ENCODE measurements at regions not wholly inside any gene's neighbourhood (a gene's known extent, or its start where the extent isn't known, plus 50 kb on each side); places are given as distances from the start of the nearest gene placed in this dataset.

- in situ Hi-C loops (cut with MboI; ENCODE audit: low sequenced_read_pairs, unreplicated experiment), result loop anchor here (5.0 kb wide), 1 partner anchor 183 kb away; no protein-coding TSS in a partner anchor
- DNase-seq (ENCODE audit: low spot score), result peak; percentile 53
- peak; percentile 17 for TF ChIP-seq CTCF (IDR thresholded peaks at IDR 0.05; ENCODE audit: borderline replicate concordance, control extremely low read depth, extremely low read depth, insufficient read depth, missing control alignments)
These were observed 69.0 kb upstream of the GRAMD2B start for GRCh38 chr5:126354012-126354857.

GRCh38 chr5:126354858-126355731 lies 68.1 kb upstream of the GRAMD2B start:
- no peak for TF ChIP-seq CTCF (IDR thresholded peaks at IDR 0.05; ENCODE audit: borderline replicate concordance, control extremely low read depth, extremely low read depth, insufficient read depth, missing control alignments)
- in situ Hi-C loops (cut with MboI; ENCODE audit: low sequenced_read_pairs, unreplicated experiment), result loop anchor here (5.0 kb wide), 1 partner anchor 182 kb away; no protein-coding TSS in a partner anchor

GRCh38 chr5:126355940-126356339 lies 67.3 kb upstream of the GRAMD2B start:
- TF ChIP-seq CTCF (IDR thresholded peaks at IDR 0.05; ENCODE audit: borderline replicate concordance, control extremely low read depth, extremely low read depth, insufficient read depth, missing control alignments), result no peak
- DNase-seq (ENCODE audit: low spot score), result no peak
- in situ Hi-C loops (cut with MboI; ENCODE audit: low sequenced_read_pairs, unreplicated experiment), result no loop called here

More at GRCh38 chr5:126354858-126355731, 68.1 kb upstream of the GRAMD2B start:
- no peak for DNase-seq (ENCODE audit: low spot score)

- TF ChIP-seq CTCF (IDR thresholded peaks at IDR 0.05; ENCODE audit: borderline replicate concordance, control extremely low read depth, extremely low read depth, insufficient read depth, missing control alignments), result no peak
- in situ Hi-C loops (cut with MboI; ENCODE audit: low sequenced_read_pairs, unreplicated experiment), result no loop called here
- no peak for DNase-seq (ENCODE audit: low spot score)
These were observed 65.4 kb upstream of the GRAMD2B start for GRCh38 chr5:126357585-126358342.

GRCh38 chr5:126358525-126358924 lies 64.7 kb upstream of the GRAMD2B start:
- TF ChIP-seq CTCF (IDR thresholded peaks at IDR 0.05; ENCODE audit: borderline replicate concordance, control extremely low read depth, extremely low read depth, insufficient read depth, missing control alignments), result no peak
- in situ Hi-C loops (cut with MboI; ENCODE audit: low sequenced_read_pairs, unreplicated experiment), result no loop called here
- no peak for DNase-seq (ENCODE audit: low spot score)

GRCh38 chr5:126359884-126360283 lies 63.3 kb upstream of the GRAMD2B start:
- in situ Hi-C loops (cut with MboI; ENCODE audit: low sequenced_read_pairs, unreplicated experiment), result no loop called here
- no peak for DNase-seq (ENCODE audit: low spot score)
- no peak for TF ChIP-seq CTCF (IDR thresholded peaks at IDR 0.05; ENCODE audit: borderline replicate concordance, control extremely low read depth, extremely low read depth, insufficient read depth, missing control alignments)

Data from GM13976 (cell line).